Neural progenitor cell (in vitro differentiated cells): ENCODE measurements at regions not wholly inside any gene's neighbourhood (a gene's known extent, or its start where the extent isn't known, plus 50 kb on each side); places are given as distances from the start of the nearest gene placed in this dataset.

Experiments
- DNase-seq: peaks from one replicate; pipeline ENCODE4 v3.0.0-alpha.2; 2016; ENCODE audit warnings: low spot score
- H2AFZ ChIP-seq: fragments of 200-600 bp; sonication (generic); replicated peaks from 2 replicates; pipeline ENCODE4 v1.6.1; 2016; ENCODE audit warnings: antibody characterized with exemption
- H3F3A ChIP-seq: fragments of 200-600 bp; sonication (generic); 2 replicates; pipeline ENCODE4 v1.6.1; 2016; ENCODE audit warnings: antibody characterized with exemption, low read depth
- H3K27ac ChIP-seq: fragments of 200-600 bp; sonication (generic); 2 replicates; pipeline ENCODE4 v1.5.1; 2016; ENCODE audit warnings: mild to moderate bottlenecking
- H3K27me3 ChIP-seq: fragments of 200-600 bp; sonication (generic); 2 replicates; pipeline ENCODE4 v1.6.1; 2016; ENCODE audit warnings: mild to moderate bottlenecking, moderate library complexity
- H3K36me3 ChIP-seq: fragments of 200-600 bp; sonication (generic); 2 replicates; pipeline ENCODE4 v1.5.1; 2016
- H3K4me1 ChIP-seq: fragments of 200-600 bp; sonication (generic); 2 replicates; pipeline ENCODE4 v1.6.1; 2016; ENCODE audit warnings: mixed run types
- H3K4me2 ChIP-seq: fragments of 200-600 bp; sonication (generic); 2 replicates; pipeline ENCODE4 v1.6.1; 2016
- H3K4me3 ChIP-seq: fragments of 200-600 bp; sonication (generic); 2 replicates; pipeline ENCODE4 v1.5.1; 2016
- H3K79me2 ChIP-seq: fragments of 200-600 bp; sonication (generic); 2 replicates; pipeline ENCODE4 v1.6.1; 2016; ENCODE audit warnings: low read depth
- H3K9ac ChIP-seq: fragments of 200-600 bp; sonication (generic); 2 replicates; pipeline ENCODE4 v1.6.1; 2016
- H3K9me3 ChIP-seq: fragments of 200-600 bp; sonication (generic); 2 replicates; pipeline ENCODE4 v1.5.1; 2016; ENCODE audit warnings: low read depth
- H4K20me1 ChIP-seq: fragments of 200-600 bp; sonication (generic); 2 replicates; pipeline ENCODE4 v1.6.1; 2016; ENCODE audit warnings: low read depth
- H3K27ac Mint-ChIP-seq: 3 replicates; pipeline ENCODE4 v1.8.0; 2021; ENCODE audit warnings: mixed read lengths
- H3K27me3 Mint-ChIP-seq: 2 replicates; pipeline ENCODE4 v1.8.0; 2022; ENCODE audit warnings: low read depth, mild to moderate bottlenecking, inconsistent platforms, moderate library complexity, mixed read lengths; ENCODE audit not compliant: insufficient read depth
- H3K36me3 Mint-ChIP-seq: 3 replicates; pipeline ENCODE4 v1.8.0; 2021; ENCODE audit warnings: mixed read lengths
- H3K4me1 Mint-ChIP-seq: 3 replicates; pipeline ENCODE4 v1.8.0; 2021; ENCODE audit warnings: mixed read lengths
- H3K4me3 Mint-ChIP-seq: 3 replicates; pipeline ENCODE4 v1.8.0; 2021; ENCODE audit warnings: mild to moderate bottlenecking, moderate library complexity, mixed read lengths
- H3K9me3 Mint-ChIP-seq: 3 replicates; pipeline ENCODE4 v1.8.0; 2020; ENCODE audit warnings: mixed read lengths
- EZH2 ChIP-seq: fragments of 200-600 bp; sonication (generic); IDR thresholded peaks from 2 replicates; pipeline ENCODE4 v1.6.1; 2017; ENCODE audit warnings: antibody characterized with exemption, mild to moderate bottlenecking, moderate library complexity
- EZH2phosphoT487 ChIP-seq: fragments of 200-600 bp; sonication (generic); IDR thresholded peaks from 2 replicates; pipeline ENCODE4 v1.6.1; 2017; ENCODE audit warnings: antibody characterized with exemption
- TF ChIP-seq, protein P1 (sequence below): fragments of 200-600 bp; sonication (generic); IDR thresholded peaks from 2 replicates; pipeline ENCODE4 v1.5.1; 2017; ENCODE audit warnings: antibody characterized with exemption, mild to moderate bottlenecking

DNA sequence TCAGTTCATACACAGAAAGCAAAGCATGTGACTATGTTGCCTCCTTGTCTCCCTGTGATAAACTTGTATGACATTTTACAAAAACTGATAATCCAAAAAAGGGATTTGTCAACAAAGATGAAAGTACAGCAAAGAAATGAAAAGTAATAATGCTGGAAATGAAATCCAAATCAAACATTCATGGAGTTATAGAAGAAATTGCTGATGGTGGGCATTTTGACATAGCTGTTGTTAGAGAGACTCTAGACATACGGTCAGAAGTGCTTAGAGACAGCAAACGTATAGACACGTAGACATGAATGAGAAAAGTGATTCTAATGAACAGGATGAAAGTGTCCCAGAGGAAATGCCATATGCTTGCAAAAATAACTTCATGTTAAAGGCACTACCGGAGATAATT, 186.9 kb upstream of the RGMB start:
- no peak overlapping the region for H3K9ac ChIP-seq
- H3F3A ChIP-seq = no peaks in the 10 kb centered on the region
- Mint-ChIP-seq H3K36me3 (no peaks in the 10 kb centered on the region), H3K4me3 (no peak overlapping the region), H3K27ac (no peak overlapping the region), H3K27me3 (no peaks in the 10 kb centered on the region), H3K9me3 (peaks cover 6% of the 10 kb centered on the region), H3K4me1 (peaks cover 2% of the 10 kb centered on the region)
- H3K27ac ChIP-seq = no peak overlapping the region
- no peak overlapping the region for H3K4me2 ChIP-seq
- TF ChIP-seq, protein P1, sequence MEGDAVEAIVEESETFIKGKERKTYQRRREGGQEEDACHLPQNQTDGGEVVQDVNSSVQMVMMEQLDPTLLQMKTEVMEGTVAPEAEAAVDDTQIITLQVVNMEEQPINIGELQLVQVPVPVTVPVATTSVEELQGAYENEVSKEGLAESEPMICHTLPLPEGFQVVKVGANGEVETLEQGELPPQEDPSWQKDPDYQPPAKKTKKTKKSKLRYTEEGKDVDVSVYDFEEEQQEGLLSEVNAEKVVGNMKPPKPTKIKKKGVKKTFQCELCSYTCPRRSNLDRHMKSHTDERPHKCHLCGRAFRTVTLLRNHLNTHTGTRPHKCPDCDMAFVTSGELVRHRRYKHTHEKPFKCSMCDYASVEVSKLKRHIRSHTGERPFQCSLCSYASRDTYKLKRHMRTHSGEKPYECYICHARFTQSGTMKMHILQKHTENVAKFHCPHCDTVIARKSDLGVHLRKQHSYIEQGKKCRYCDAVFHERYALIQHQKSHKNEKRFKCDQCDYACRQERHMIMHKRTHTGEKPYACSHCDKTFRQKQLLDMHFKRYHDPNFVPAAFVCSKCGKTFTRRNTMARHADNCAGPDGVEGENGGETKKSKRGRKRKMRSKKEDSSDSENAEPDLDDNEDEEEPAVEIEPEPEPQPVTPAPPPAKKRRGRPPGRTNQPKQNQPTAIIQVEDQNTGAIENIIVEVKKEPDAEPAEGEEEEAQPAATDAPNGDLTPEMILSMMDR = no peak
- TF ChIP-seq EZH2phosphoT487 = no peak
- no peak for TF ChIP-seq EZH2
- no peaks in the 10 kb centered on the region for H3K36me3 ChIP-seq
- no peaks in the 10 kb centered on the region for H3K27me3 ChIP-seq
- no peak overlapping the region for H2AFZ ChIP-seq
- H3K79me2 ChIP-seq = no peaks in the 10 kb centered on the region
- DNase-seq = no peak
- H4K20me1 ChIP-seq = no peaks in the 10 kb centered on the region
- H3K4me3 ChIP-seq = no peak overlapping the region
- H3K4me1 ChIP-seq = no peaks in the 10 kb centered on the region
- H3K9me3 ChIP-seq = no peaks in the 10 kb centered on the region

DNA sequence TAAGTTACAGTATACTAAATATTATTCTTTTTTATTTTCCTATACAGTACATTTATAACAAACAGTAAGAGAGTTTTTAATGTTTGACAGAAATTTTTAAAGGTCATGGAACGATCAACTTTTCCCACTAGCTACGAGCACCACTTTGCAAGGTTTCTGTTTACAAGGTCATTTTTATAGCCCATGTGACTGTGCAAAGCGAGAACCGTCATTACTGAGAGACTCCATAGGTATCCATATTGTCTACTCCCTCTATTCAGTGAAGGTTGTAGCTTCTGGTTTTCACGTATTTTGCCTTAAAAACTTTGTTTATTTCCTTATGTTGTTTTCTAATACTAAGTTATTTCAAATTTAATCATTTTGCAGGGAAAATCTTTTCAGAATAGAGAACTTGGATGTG, 186.3 kb upstream of the RGMB start:
- H3K27me3 Mint-ChIP-seq = no peaks in the 10 kb centered on the region
- H3K27me3 ChIP-seq = no peaks in the 10 kb centered on the region

DNA sequence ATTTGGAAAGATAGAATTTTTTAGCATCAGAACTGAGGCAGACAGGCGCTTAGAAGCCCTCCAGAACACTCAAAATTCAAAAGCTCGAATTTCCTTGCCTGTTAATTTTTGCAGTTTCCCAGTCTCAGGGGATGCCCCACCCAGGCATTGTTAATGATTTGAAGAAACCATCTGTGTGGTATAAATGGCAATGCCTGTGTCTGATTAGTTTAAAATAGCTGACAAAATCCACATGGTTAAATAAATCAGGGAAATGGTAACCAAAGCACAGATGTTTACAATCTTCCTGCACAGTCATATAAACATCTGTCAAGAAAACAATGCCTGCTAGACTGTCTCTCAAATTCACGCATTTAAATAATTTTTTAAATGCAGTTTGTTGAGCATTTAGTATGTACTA, 185.2 kb upstream of the RGMB start:
- DNase-seq = no peak
- H3K27me3 Mint-ChIP-seq = no peaks in the 10 kb centered on the region
- no peak overlapping the region for H3K4me2 ChIP-seq
- no peak overlapping the region for H3K4me3 Mint-ChIP-seq
- no peaks in the 10 kb centered on the region for H3K9me3 ChIP-seq
- no peaks in the 10 kb centered on the region for H3F3A ChIP-seq
- no peak overlapping the region for H3K4me3 ChIP-seq
- H3K27me3 ChIP-seq = no peaks in the 10 kb centered on the region
- TF ChIP-seq EZH2phosphoT487 (no peak), EZH2 (no peak)
- TF ChIP-seq, protein P1 = no peak
- no peak overlapping the region for H3K9ac ChIP-seq
- no peaks in the 10 kb centered on the region for H3K79me2 ChIP-seq
- H2AFZ ChIP-seq = no peak overlapping the region
- no peaks in the 10 kb centered on the region for H4K20me1 ChIP-seq
- no peaks in the 10 kb centered on the region for H3K36me3 ChIP-seq
- no peak overlapping the region for H3K27ac ChIP-seq
- H3K9me3 Mint-ChIP-seq = peaks cover 6% of the 10 kb centered on the region
- no peaks in the 10 kb centered on the region for H3K4me1 ChIP-seq
- peaks cover 2% of the 10 kb centered on the region for H3K4me1 Mint-ChIP-seq
- H3K36me3 Mint-ChIP-seq = no peaks in the 10 kb centered on the region
- no peak overlapping the region for H3K27ac Mint-ChIP-seq

More for the DNA sequence above, 186.3 kb upstream of the RGMB start:
- no peak overlapping the region for H2AFZ ChIP-seq
- no peak overlapping the region for H3K4me3 ChIP-seq
- peaks cover 6% of the 10 kb centered on the region for H3K9me3 Mint-ChIP-seq
- H3K27ac ChIP-seq = no peak overlapping the region
- H3K9me3 ChIP-seq = no peaks in the 10 kb centered on the region
- H3K79me2 ChIP-seq = no peaks in the 10 kb centered on the region
- no peaks in the 10 kb centered on the region for H3K36me3 Mint-ChIP-seq
- H3K27ac Mint-ChIP-seq = no peak overlapping the region
- TF ChIP-seq EZH2 (no peak), EZH2phosphoT487 (no peak)
- TF ChIP-seq, protein P1 = no peak
- H3K4me1 ChIP-seq = no peaks in the 10 kb centered on the region
- H3K9ac ChIP-seq = no peak overlapping the region
- no peak for DNase-seq
- no peaks in the 10 kb centered on the region for H3F3A ChIP-seq
- no peak overlapping the region for H3K4me2 ChIP-seq
- H3K4me3 Mint-ChIP-seq = no peak overlapping the region
- H3K36me3 ChIP-seq = no peaks in the 10 kb centered on the region
- no peaks in the 10 kb centered on the region for H4K20me1 ChIP-seq
- H3K4me1 Mint-ChIP-seq = peaks cover 2% of the 10 kb centered on the region

DNA sequence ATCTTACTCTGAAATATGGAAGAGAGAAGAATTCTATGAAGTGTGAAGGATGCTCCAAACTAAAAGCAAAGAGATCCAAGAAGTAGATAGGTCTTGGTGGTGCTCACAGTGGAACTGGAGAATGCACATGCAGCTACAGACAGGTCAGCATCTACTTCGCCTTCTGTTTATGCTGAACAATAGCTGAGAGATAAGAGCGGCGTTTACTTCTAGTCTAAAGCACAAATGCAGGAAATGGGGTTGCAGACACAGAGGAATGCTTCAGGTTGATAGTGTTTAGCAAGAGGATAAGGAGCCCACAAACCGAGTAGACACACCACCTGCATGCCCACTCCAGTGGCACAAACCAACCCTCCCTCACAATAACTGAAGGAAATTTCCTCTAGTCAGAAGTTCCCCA, 180.0 kb upstream of the RGMB start:
- Histone ChIP-seq H3K4me1 (no peaks in the 10 kb centered on the region), H3K4me2 (no peak overlapping the region), H4K20me1 (no peaks in the 10 kb centered on the region), H3K79me2 (no peaks in the 10 kb centered on the region), H3K27me3 (no peaks in the 10 kb centered on the region), H3K9ac (no peak overlapping the region), H3K4me3 (no peak overlapping the region), H3F3A (no peaks in the 10 kb centered on the region), H2AFZ (no peak overlapping the region), H3K9me3 (no peaks in the 10 kb centered on the region), H3K27ac (no peak overlapping the region), H3K36me3 (no peaks in the 10 kb centered on the region)
- no peak overlapping the region for H3K27ac Mint-ChIP-seq
- H3K36me3 Mint-ChIP-seq = no peaks in the 10 kb centered on the region
- no peaks in the 10 kb centered on the region for H3K27me3 Mint-ChIP-seq
- H3K4me1 Mint-ChIP-seq = peaks cover 2% of the 10 kb centered on the region
- no peak for TF ChIP-seq EZH2phosphoT487
- TF ChIP-seq, protein P1 = no peak
- no peak for TF ChIP-seq EZH2
- DNase-seq = no peak
- peaks cover 10% of the 10 kb centered on the region for H3K9me3 Mint-ChIP-seq
- H3K4me3 Mint-ChIP-seq = no peak overlapping the region
